ENCODE measurements at regions not wholly inside any gene's neighbourhood (a gene's known extent, or its start where the extent isn't known, plus 50 kb on each side); places are given as distances from the start of the nearest gene placed in this dataset.

DNA sequence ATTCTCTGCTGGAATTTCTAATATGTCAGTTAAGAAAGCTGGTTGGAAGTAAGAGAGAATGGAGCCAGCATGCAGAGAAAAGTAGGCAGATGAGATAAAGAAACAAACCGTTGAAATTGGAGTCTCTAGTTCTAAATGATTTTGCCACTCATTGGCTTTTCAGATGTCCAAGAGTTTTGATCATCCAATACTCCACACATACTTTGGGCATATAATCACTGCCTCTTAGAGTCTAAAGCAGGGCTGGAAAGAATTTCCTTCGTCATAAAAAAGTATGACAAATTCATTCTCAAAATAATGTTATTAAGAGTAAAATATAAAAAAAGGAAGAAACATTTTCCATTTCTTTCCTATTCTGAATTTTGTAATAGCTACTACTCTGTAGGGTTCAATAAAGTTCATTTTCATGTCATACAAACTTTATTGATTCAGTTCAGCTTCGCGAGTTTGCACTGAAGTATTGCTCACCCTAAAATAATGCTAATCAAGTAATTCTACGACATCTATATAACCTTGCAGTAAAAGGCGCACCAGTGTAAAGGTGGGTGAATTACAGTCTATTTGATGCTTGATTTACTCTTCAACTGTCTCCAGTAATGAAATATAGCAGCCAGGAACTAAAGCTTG lies 1556.6 kb downstream of the NCAM2 start:
- TF ChIP-seq, protein P1, sequence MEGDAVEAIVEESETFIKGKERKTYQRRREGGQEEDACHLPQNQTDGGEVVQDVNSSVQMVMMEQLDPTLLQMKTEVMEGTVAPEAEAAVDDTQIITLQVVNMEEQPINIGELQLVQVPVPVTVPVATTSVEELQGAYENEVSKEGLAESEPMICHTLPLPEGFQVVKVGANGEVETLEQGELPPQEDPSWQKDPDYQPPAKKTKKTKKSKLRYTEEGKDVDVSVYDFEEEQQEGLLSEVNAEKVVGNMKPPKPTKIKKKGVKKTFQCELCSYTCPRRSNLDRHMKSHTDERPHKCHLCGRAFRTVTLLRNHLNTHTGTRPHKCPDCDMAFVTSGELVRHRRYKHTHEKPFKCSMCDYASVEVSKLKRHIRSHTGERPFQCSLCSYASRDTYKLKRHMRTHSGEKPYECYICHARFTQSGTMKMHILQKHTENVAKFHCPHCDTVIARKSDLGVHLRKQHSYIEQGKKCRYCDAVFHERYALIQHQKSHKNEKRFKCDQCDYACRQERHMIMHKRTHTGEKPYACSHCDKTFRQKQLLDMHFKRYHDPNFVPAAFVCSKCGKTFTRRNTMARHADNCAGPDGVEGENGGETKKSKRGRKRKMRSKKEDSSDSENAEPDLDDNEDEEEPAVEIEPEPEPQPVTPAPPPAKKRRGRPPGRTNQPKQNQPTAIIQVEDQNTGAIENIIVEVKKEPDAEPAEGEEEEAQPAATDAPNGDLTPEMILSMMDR (IDR thresholded peaks at IDR 0.05; ENCODE audit: insufficient read depth, low read depth, low read length): no peak
- TF ChIP-seq EZH2 (IDR thresholded peaks at IDR 0.05; ENCODE audit: insufficient read depth, low read length): no peak

Measured in astrocyte (in vitro differentiated cells and primary cell).